CD14-positive monocyte (primary cell): ENCODE measurements at regions not wholly inside any gene's neighbourhood (a gene's known extent, or its start where the extent isn't known, plus 50 kb on each side); places are given as distances from the start of the nearest gene placed in this dataset.

Experiments
- DNase-seq, 3 donors: peaks; one replicate each; pipeline ENCODE4 v3.0.0-alpha.2; 2011 to 2022
- H2AFZ ChIP-seq: 2 replicates; pipeline ENCODE4 v1.6.0; 2012; ENCODE audit warnings: mild to moderate bottlenecking, low read depth, low read length, inconsistent platforms; ENCODE audit not compliant: insufficient read depth, poor library complexity, severe bottlenecking
- H3K27ac ChIP-seq, 2 donors: 1 replicate in 1 of 2; 2 replicates in 1 of 2; pipeline ENCODE4 v1.5.1; 2012 to 2013; ENCODE audit warnings: low read length in 2 of 2, control low read depth in 1 of 2, inconsistent platforms in 1 of 2, low read depth in 1 of 2, mild to moderate bottlenecking in 1 of 2
- H3K27me3 ChIP-seq, 2 donors: one replicate each; pipeline versions ENCODE4 v1.6.0 to v1.6.1; 2011 to 2013; ENCODE audit warnings: low read length in 2 of 2; ENCODE audit not compliant: control insufficient read depth in 2 of 2, insufficient read depth in 2 of 2
- H3K36me3 ChIP-seq, 2 donors: replicated peaks in 1 of 2; 1 replicate in 1 of 2; 2 replicates in 1 of 2; pipeline versions ENCODE4 v1.5.1 to v1.6.1; 2012 to 2013; ENCODE audit warnings: low read length in 2 of 2, control low read depth in 1 of 2, inconsistent platforms in 1 of 2, mild to moderate bottlenecking in 1 of 2; ENCODE audit not compliant: insufficient read depth in 2 of 2, control insufficient read depth in 1 of 2
- H3K4me1 ChIP-seq, 2 donors: 1 replicate in 1 of 2; 2 replicates in 1 of 2; pipeline versions ENCODE4 v1.5.1 to v1.6.1; 2012 to 2013; ENCODE audit warnings: low read length in 2 of 2, control low read depth in 1 of 2, inconsistent platforms in 1 of 2, mild to moderate bottlenecking in 1 of 2, moderate library complexity in 1 of 2; ENCODE audit not compliant: insufficient read depth in 2 of 2, control insufficient read depth in 1 of 2
- H3K4me2 ChIP-seq: replicated peaks from 2 replicates; pipeline ENCODE3; 2012; ENCODE audit warnings: low read length, moderate library complexity, mild to moderate bottlenecking; ENCODE audit not compliant: poor library complexity, severe bottlenecking; ENCODE audit errors: extremely low read depth
- H3K4me3 ChIP-seq, 3 experiments: fragments of 200-600 bp in 1 of 3; sonication (generic) in 1 of 3; replicated peaks in 1 of 3; 1 replicate in 2 of 3; 2 replicates in 1 of 3; pipeline ENCODE4 v1.5.1; 2011 to 2013; ENCODE audit warnings: low read length in 3 of 3, mild to moderate bottlenecking in 3 of 3, control low read depth in 2 of 3, low read depth in 2 of 3, inconsistent platforms in 1 of 3, moderate library complexity in 1 of 3
- H3K79me2 ChIP-seq: 2 replicates; pipeline ENCODE4 v1.6.0; 2012; ENCODE audit warnings: mild to moderate bottlenecking, control low read depth, inconsistent platforms, low read length, moderate library complexity; ENCODE audit not compliant: insufficient read depth
- H3K9ac ChIP-seq: 2 replicates; pipeline ENCODE4 v1.6.0; 2017; ENCODE audit warnings: low read length, mild to moderate bottlenecking; ENCODE audit not compliant: insufficient read depth, poor library complexity, severe bottlenecking
- H3K9me3 ChIP-seq, 2 donors: replicated peaks in 1 of 2; 1 replicate in 1 of 2; 2 replicates in 1 of 2; pipeline versions ENCODE4 v1.5.1 to v1.6.1; 2012 to 2013; ENCODE audit warnings: low read length in 2 of 2, control low read depth in 1 of 2; ENCODE audit not compliant: control insufficient read depth in 1 of 2, insufficient read depth in 1 of 2
- H4K20me1 ChIP-seq: 2 replicates; pipeline ENCODE4 v1.6.0; 2012; ENCODE audit warnings: mild to moderate bottlenecking, low read length, control low read depth, moderate library complexity; ENCODE audit not compliant: insufficient read depth
- H3K27ac Mint-ChIP-seq, 7 donors: one replicate each; pipeline ENCODE4 v1.8.0; 2020; ENCODE audit warnings: mild to moderate bottlenecking in 7 of 7, mixed read lengths in 7 of 7, moderate library complexity in 6 of 7, inconsistent platforms in 2 of 7
- H3K27me3 Mint-ChIP-seq, 3 donors: one replicate each; pipeline ENCODE4 v1.8.0; 2021 to 2022; ENCODE audit warnings: low read depth in 3 of 3, mild to moderate bottlenecking in 3 of 3, mixed read lengths in 3 of 3, moderate library complexity in 3 of 3, inconsistent platforms in 1 of 3
- H3K36me3 Mint-ChIP-seq, 2 donors: one replicate each; pipeline ENCODE4 v1.8.0; 2020; ENCODE audit warnings: mixed read lengths in 2 of 2, inconsistent platforms in 1 of 2, mild to moderate bottlenecking in 1 of 2
- H3K4me1 Mint-ChIP-seq: one replicate; pipeline ENCODE4 v1.8.0; 2020; ENCODE audit warnings: mild to moderate bottlenecking, mixed read lengths
- H3K4me3 Mint-ChIP-seq, 2 donors: one replicate each; pipeline ENCODE4 v1.8.0; 2020; ENCODE audit warnings: mild to moderate bottlenecking in 2 of 2, mixed read lengths in 2 of 2, moderate library complexity in 1 of 2
- H3K9me3 Mint-ChIP-seq, 7 donors: one replicate each; pipeline ENCODE4 v1.8.0; 2020 to 2022; ENCODE audit warnings: mixed read lengths in 7 of 7, mild to moderate bottlenecking in 6 of 7, moderate library complexity in 6 of 7, inconsistent platforms in 2 of 7
- CTCF ChIP-seq: fragments of 200-600 bp; IDR thresholded peaks from one replicate; pipeline ENCODE4 v1.8.0; 2022; ENCODE audit warnings: antibody characterized with exemption, mild to moderate bottlenecking
- WGBS: methylation state at CpG from one replicate; pipeline ENCODE4 v1.1.5; 2013; ENCODE audit warnings: missing lambda C conversion rate; ENCODE audit not compliant: insufficient coverage; 5-methylcytosine and 5-hydroxymethylcytosine counted together
- intact Hi-C, 2 donors: fragments of 100-400 bp; cut with micrococcal nuclease; formaldehyde crosslinking; loops; one replicate each; pipeline versions ENCODE4 v1.15.0 to v1.15.1; 2023

GRCh38 chr13:31940076-31940475 is 91.5 kb upstream of the FRY start:
- peaks cover 20 to 23% of the 10 kb centered on the region in 2 donors for H3K4me1 ChIP-seq
- Mint-ChIP-seq H3K4me3 (no peak overlapping the region), H3K27ac (peak overlapping the region in 1 of 7 donors; percentile 33), H3K4me1 (peaks cover 33% of the 10 kb centered on the region), H3K9me3 (peaks cover 0 to 3% (median 0%) of the 10 kb centered on the region in 7 donors), H3K36me3 (peaks cover 21 to 41% of the 10 kb centered on the region in 2 donors), H3K27me3 (peaks cover 0 to 2% (median 1%) of the 10 kb centered on the region in 3 donors)
- H3K9me3 ChIP-seq: no peaks in the 10 kb centered on the region
- DNase-seq: no peak
- no peaks in the 10 kb centered on the region for H3K27me3 ChIP-seq
- no peak overlapping the region for H3K4me3 ChIP-seq
- H4K20me1 ChIP-seq: no peaks in the 10 kb centered on the region
- H3K4me2 ChIP-seq: no peak overlapping the region
- intact Hi-C loops: no loop called here
- peaks cover 0 to 16% of the 10 kb centered on the region in 2 donors for H3K36me3 ChIP-seq
- H3K9ac ChIP-seq: no peak overlapping the region
- TF ChIP-seq CTCF: no peak
- no peak overlapping the region for H2AFZ ChIP-seq
- no peaks in the 10 kb centered on the region for H3K79me2 ChIP-seq
- H3K27ac ChIP-seq: no peak overlapping the region
- 100% methylated on average over 3 of the region's 4 CpGs for WGBS

GRCh38 chr13:31943591-31943990 is 88.0 kb upstream of the FRY start:
- DNase-seq: no peak
- Histone ChIP-seq H4K20me1 (no peaks in the 10 kb centered on the region), H3K9me3 (no peaks in the 10 kb centered on the region), H3K27me3 (no peaks in the 10 kb centered on the region), H3K36me3 (peaks cover 6 to 44% of the 10 kb centered on the region in 2 donors), H3K9ac (no peak overlapping the region), H3K4me2 (no peak overlapping the region), H3K4me1 (peaks cover 28 to 42% of the 10 kb centered on the region in 2 donors), H3K79me2 (no peaks in the 10 kb centered on the region), H3K4me3 (no peak overlapping the region), H3K27ac (no peak overlapping the region), H2AFZ (no peak overlapping the region)
- H3K27ac Mint-ChIP-seq: peak overlapping the region in 1 of 7 donors; percentile 16
- peaks cover 37 to 54% of the 10 kb centered on the region in 2 donors for H3K36me3 Mint-ChIP-seq
- no CpG with 5 or more reads among the region's 3 CpGs for WGBS
- intact Hi-C loops: no loop called here
- H3K9me3 Mint-ChIP-seq: peaks cover 0 to 2% (median 0%) of the 10 kb centered on the region in 7 donors
- H3K27me3 Mint-ChIP-seq: peaks cover 0 to 2% (median 0%) of the 10 kb centered on the region in 3 donors
- no peak overlapping the region for H3K4me3 Mint-ChIP-seq
- no peak for TF ChIP-seq CTCF
- H3K4me1 Mint-ChIP-seq: peaks cover 47% of the 10 kb centered on the region
